HK-2 (cell line): ENCODE measurements at regions not wholly inside any gene's neighbourhood (a gene's known extent, or its start where the extent isn't known, plus 50 kb on each side); places are given as distances from the start of the nearest gene placed in this dataset.

Source experiments
- DNase-seq: peaks from one replicate; pipeline ENCODE4 v3.0.0-alpha.2; 2018; ENCODE audit not compliant: unreplicated experiment

DNA sequence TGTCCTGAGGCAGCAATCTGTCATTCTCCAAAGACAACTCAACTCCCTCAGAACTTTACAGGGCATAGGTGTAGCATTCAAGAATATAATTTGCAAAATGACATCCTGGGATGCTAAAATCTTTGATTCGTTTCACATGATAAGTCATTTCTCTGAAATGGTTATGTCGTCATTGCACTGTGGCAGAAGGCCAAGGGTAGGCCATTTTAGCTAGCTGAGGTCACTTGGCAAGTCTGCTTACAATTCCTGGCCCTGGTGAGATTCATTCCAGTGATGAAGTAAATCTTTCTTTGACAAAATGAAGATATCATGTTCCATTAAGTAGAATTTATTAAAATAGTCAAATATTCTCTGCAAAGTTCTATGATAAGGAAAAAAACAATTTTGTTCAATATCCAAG is 1410.3 kb upstream of the LRRTM1 start:
- no peak for DNase-seq

DNA sequence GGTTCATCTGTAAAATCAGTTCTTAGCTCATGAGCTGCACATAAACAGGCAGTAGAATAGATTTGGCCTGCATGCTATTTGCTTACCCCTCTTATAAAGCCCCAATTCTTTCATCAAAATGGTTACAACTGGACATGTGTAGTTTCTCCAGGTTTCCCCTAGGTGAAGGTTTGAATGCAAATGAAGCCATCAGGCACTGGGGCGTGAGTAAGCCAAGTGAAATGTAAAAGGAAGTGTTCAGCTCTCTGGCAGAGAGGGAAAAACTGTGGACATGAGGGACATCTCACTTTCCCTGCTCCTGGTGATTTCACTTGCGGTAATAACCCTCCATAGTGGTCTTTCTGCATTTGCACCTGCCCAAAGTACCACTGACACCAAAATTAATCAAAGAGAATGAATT is 1402.3 kb upstream of the LRRTM1 start:
- DNase-seq = no peak

GRCh38 chr2:81703831-81704230 is 1399.3 kb upstream of the LRRTM1 start:
- DNase-seq = no peak

- no peak for DNase-seq
These were observed 1388.0 kb upstream of the LRRTM1 start for GRCh38 chr2:81692566-81692965.

DNA sequence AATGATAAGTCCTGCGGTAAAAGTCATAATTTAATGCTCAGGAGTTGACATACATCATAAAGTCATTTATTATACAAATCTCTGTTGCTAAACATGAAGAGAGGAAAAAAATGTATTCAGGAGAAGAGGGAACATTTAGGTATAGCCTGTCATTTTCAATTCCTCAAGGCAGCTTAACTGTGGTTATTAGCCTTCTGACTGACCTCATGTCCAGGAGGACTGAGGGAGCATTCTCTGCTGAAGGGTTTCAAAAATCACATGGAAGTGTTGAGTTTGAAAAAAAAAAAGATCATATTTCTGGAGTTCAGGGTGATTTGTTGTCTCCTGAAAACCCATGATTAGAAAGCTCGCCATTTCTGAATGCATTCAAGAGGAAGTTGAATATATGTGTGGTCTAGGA is 1371.1 kb upstream of the LRRTM1 start:
- no peak for DNase-seq

- no peak for DNase-seq
These were observed 1368.4 kb upstream of the LRRTM1 start for GRCh38 chr2:81672923-81673322.

DNA sequence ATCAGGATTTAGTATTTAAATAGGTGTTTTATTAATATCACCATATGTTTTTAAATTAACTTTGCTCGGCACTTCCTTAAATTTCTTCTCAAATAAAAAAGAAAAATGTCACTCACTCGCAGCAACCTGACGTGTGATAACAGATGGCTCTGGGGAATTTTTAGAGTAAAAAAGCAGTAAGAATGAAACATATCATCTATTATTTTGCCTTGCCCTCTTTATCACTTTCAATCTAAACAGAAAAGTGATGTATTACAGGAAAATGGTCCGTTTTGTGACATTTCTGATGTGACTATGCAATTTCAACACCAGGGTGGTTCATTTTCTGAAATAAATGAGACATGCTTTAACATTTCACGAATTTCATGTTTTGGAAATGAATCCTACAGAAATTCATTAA is 1368.0 kb upstream of the LRRTM1 start:
- DNase-seq = no peak

DNA sequence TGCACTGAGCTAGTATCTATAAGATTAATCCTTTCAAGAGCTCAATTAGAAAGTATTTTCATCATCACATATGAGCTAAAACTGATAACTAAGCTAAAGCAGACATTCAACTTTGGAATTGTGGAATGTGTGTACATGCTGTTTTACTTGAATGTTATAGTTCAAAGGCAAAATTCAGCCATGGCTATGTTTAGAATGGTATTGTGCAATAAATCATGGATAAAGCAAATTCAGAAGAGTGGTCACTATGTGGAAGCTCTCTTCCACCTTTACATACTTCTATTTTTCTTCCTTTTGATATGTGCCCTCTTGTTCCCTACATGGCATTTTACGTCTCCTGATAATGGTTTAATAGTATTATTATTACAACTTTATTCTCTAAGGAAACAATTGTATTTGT is 1366.3 kb upstream of the LRRTM1 start:
- no peak for DNase-seq

DNA sequence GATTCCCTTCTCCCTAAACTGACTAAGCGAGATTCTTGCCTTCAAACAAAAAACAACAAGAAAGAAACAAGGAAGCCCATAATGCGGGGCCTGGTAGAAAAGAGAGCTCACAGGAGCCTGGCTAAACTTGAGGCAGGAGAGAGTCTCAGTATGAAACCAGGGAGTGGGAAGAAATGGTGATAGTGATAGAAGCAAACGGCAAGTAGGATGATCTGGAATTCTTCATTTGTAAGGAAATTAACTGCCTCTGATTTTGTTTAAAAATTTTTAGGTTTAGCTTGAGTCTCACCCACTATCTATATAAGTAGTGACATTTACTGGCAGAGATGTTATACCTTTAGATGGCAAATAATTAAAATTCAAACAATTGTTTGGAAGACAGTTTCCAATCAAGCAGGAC is 1356.5 kb upstream of the LRRTM1 start:
- DNase-seq = no peak

- peak; percentile 39 for DNase-seq
These were observed 1353.7 kb upstream of the LRRTM1 start for GRCh38 chr2:81658227-81658626.

DNA sequence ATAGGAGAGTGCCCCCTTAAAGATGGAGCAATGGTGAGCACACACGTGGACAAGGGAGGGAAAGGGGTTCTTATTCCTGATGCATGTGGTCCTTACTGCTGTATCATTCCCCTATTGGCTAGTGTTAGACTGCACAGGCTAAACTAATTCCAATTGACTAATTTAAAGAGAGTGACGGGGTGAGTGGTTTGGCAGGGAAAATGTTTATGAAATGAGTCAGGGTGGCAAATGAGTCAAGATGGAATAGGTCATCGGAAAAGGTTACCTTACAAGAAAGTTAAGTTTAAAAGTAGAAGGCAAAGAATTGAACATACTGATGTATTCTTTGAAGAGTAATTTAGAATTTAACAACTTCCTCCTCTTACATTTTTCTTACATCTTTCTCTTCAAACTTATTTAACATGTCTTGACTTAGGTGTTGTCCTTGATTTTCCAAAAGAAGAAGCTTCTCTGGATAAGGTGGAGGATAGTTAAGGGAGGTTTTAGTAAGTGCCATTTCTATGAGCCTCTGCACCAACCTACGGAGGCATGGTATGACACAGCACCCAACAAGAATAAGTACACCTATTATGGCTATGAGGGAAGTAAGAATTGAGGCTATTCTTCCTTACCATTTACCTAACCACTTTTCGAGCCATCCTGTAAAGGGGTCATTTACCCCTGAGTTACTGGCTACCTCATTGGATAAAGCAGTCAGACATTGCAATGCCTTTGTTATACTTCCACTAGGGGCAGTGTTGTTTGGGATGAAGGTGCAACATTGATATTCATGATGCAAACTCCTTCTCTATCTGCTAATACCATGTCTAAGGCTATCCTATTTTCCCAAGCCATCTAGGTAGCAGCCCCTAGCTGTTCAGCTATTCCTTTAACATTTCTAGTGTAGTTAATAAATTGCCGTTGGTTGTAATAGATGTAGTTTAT is 1345.8 kb upstream of the LRRTM1 start:
- no peak for DNase-seq

- DNase-seq = no peak
These were observed 1344.3 kb upstream of the LRRTM1 start for GRCh38 chr2:81648806-81649205.

- DNase-seq = no peak
These were observed 1343.8 kb upstream of the LRRTM1 start for GRCh38 chr2:81648370-81648769.

DNA sequence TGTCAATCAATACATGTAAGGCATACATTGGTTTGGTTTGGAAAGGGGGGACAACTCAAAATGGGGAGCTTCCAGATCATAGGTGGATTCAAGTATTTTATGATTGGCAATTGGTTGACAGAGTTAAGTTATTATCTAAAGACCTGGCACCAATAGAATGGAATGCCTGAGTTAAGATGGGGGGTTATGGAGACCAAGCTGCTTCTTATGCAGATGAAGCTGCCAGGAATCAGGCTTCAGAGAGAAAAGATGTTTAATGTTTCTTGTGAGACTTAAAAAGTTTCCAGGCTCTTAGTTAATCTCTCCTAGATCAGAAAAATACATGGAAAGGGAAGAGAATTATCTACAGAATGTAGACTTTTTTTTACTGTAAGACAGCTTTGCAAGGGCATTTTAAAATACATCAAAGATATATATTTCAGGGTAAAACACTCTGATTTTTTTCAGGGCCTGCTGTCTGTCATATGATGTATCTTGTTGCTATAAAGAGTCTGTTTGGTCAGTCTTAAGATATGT is 1343.2 kb upstream of the LRRTM1 start:
- no peak for DNase-seq

- DNase-seq = no peak
These were observed 1341.3 kb upstream of the LRRTM1 start for GRCh38 chr2:81645745-81646301.

- no peak for DNase-seq
These were observed 1339.6 kb upstream of the LRRTM1 start for GRCh38 chr2:81644189-81644588.

DNA sequence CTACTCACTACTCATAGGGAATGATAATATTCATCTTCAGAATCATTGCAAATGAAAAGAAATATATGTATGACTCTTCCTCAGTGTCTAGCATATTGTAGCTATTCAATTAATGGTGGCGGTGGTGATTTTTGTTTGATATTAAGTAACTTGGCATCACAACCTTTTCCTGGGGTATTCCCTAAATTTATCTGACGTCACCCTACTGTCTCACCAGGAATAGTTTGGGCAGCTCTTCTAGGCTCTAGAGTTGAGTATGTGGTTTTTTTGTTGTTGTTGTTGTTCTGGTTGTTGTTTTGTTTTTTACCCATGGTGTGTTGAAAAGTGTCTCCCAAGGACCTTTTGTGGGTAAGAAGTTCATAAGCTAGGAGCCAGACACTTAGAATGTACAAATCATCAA is 1320.3 kb upstream of the LRRTM1 start:
- DNase-seq = no peak

- DNase-seq = no peak
These were observed 1295.5 kb upstream of the LRRTM1 start for GRCh38 chr2:81600088-81600487.

GRCh38 chr2:81598453-81598852 is 1293.9 kb upstream of the LRRTM1 start:
- no peak for DNase-seq

- DNase-seq = no peak
These were observed 1284.9 kb upstream of the LRRTM1 start for GRCh38 chr2:81589406-81589805.

DNA sequence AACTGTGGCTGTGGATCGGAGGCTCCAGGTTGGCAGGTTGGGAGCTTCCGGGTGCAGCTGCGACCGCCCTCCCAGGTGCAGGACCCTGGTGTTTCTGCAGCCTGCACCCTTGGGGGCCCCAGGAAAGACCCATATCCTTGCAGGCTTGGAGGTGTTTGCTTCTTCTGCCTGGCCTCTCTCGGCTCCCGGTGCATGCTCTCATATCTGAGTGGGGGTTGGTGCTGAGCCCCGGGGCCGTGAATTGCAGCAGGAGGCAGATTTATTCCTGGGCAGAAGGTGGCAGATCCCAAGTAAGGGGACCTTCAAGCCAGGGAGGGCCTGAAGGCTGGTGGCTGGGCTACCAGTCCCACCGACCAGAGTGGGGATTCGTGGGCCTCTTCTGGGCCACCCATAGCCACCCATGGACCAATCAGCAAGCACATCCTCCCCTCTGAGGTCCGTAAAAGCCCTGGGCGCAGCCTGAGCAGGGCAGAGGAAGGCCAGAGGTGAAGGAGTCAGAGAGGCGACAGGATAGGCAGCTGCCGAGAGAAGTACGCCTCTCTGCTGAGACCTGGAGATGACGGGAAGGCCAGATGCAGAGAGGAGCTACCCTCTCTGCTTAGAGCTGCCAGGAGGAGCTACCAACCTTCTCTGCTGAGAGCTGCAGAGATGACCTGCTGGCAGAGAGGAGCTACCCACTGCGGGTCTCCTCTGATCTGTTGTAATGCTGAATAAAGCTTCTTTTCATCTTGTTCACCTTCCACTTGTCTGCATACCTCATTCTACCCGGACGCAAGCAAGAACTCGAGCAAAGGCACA is 1279.0 kb upstream of the LRRTM1 start:
- no peak for DNase-seq

DNA sequence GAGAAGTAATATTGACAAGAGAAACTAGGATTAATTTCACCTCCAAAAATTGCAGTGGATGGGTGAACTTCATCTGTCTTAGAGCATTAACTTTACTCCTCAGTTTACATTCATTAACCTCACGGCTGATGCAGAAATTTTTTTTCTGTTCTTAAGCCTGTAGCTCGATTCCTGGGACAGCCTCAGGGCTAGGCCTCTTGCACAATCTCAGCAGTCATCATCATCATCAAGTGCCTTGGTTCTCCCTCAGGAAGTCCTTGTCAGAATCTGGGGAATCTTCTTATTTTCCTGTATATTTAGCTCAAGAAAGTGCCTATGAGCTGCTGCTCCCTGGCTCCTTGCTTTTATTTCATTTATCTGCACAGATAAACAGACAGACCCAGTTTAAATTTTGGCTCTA is 1272.2 kb upstream of the LRRTM1 start:
- DNase-seq = no peak
